Natural killer cell (primary cell): ENCODE measurements at regions not wholly inside any gene's neighbourhood (a gene's known extent, or its start where the extent isn't known, plus 50 kb on each side); places are given as distances from the start of the nearest gene placed in this dataset.

ENCODE experiments used
- ATAC-seq, 3 donors: fragments of 150-1000 bp in 2 of 3; fragments of 200-7000 bp in 1 of 3; cut with Tn5 transposase; 1 replicate in 1 of 3; 2 replicates in 2 of 3; pipeline ENCODE4 v1.10.0; 2021; ENCODE audit warnings: mild to moderate bottlenecking in 2 of 3, moderate library complexity in 2 of 3
- DNase-seq, 2 donors: peaks; one replicate each; pipeline versions ENCODE4 v3.0.0 to v3.0.0-alpha.2; 2013 to 2021; ENCODE audit warnings: mixed read lengths in 1 of 2
- H3K27ac ChIP-seq: one replicate; pipeline ENCODE4 v1.5.1; 2013; ENCODE audit warnings: mild to moderate bottlenecking, low read length
- H3K27me3 ChIP-seq: one replicate; pipeline ENCODE4 v1.6.1; 2013; ENCODE audit warnings: low read length; ENCODE audit not compliant: control insufficient read depth, insufficient read depth
- H3K36me3 ChIP-seq: one replicate; pipeline ENCODE4 v1.6.1; 2013; ENCODE audit warnings: low read length; ENCODE audit not compliant: control insufficient read depth, insufficient read depth
- H3K4me1 ChIP-seq: one replicate; pipeline ENCODE4 v1.6.1; 2013; ENCODE audit warnings: low read length; ENCODE audit not compliant: control insufficient read depth, insufficient read depth
- H3K4me3 ChIP-seq: one replicate; pipeline ENCODE4 v1.5.1; 2013; ENCODE audit warnings: low read length
- H3K9me3 ChIP-seq: one replicate; pipeline ENCODE4 v1.6.1; 2013; ENCODE audit warnings: low read length; ENCODE audit not compliant: control insufficient read depth, insufficient read depth
- H3K27ac Mint-ChIP-seq, 2 donors: one replicate each; pipeline ENCODE4 v1.8.0; 2022; ENCODE audit warnings: mild to moderate bottlenecking in 2 of 2, mixed read lengths in 2 of 2, moderate library complexity in 1 of 2
- H3K27me3 Mint-ChIP-seq, 2 donors: one replicate each; pipeline ENCODE4 v1.8.0; 2022; ENCODE audit warnings: low read depth in 2 of 2, mixed read lengths in 2 of 2
- H3K36me3 Mint-ChIP-seq: one replicate; pipeline ENCODE4 v1.8.0; 2022; ENCODE audit warnings: mixed read lengths
- H3K4me1 Mint-ChIP-seq, 2 donors: one replicate each; pipeline ENCODE4 v1.8.0; 2022; ENCODE audit warnings: mixed read lengths in 2 of 2
- H3K4me3 Mint-ChIP-seq: one replicate; pipeline ENCODE4 v1.8.0; 2022; ENCODE audit warnings: mild to moderate bottlenecking, moderate library complexity, mixed read lengths
- H3K9me3 Mint-ChIP-seq, 2 donors: one replicate each; pipeline ENCODE4 v1.8.0; 2022; ENCODE audit warnings: mixed read lengths in 2 of 2
- CTCF ChIP-seq: fragments of 200-600 bp; IDR thresholded peaks from one replicate; pipeline ENCODE4 v1.8.0; 2022; ENCODE audit warnings: antibody characterized with exemption
- WGBS: methylation state at CpG from one replicate; pipeline ENCODE4 v1.1.7; 2013; ENCODE audit warnings: missing lambda C conversion rate; ENCODE audit not compliant: insufficient coverage; 5-methylcytosine and 5-hydroxymethylcytosine counted together
- intact Hi-C: fragments of 100-400 bp; cut with micrococcal nuclease; formaldehyde crosslinking; loops from one replicate; pipeline ENCODE4 v1.14.2; 2022

GRCh38 chr21:31546443-31547170, 112.9 kb upstream of the SOD1 start:
- Mint-ChIP-seq H3K9me3 (no peaks in the 10 kb centered on the region), H3K4me1 (no peaks in the 10 kb centered on the region)

GRCh38 chr21:31545036-31545435, 114.5 kb upstream of the SOD1 start:
- H3K27me3 ChIP-seq = no peaks in the 10 kb centered on the region
- intact Hi-C loops = no loop called here
- no peak overlapping the region for H3K4me3 Mint-ChIP-seq
- no peak overlapping the region for H3K27ac Mint-ChIP-seq
- H3K4me1 Mint-ChIP-seq = no peaks in the 10 kb centered on the region
- DNase-seq (no peak), ATAC-seq (no peak)
- H3K36me3 Mint-ChIP-seq = no peaks in the 10 kb centered on the region
- no peaks in the 10 kb centered on the region for H3K27me3 Mint-ChIP-seq
- H3K27ac ChIP-seq = no peak overlapping the region
- no peak for TF ChIP-seq CTCF
- 90% methylated on average over 1 of the region's 1 CpG for WGBS
- no peaks in the 10 kb centered on the region for H3K9me3 ChIP-seq
- no peak overlapping the region for H3K4me3 ChIP-seq
- no peaks in the 10 kb centered on the region for H3K4me1 ChIP-seq
- no peaks in the 10 kb centered on the region for H3K9me3 Mint-ChIP-seq
- no peaks in the 10 kb centered on the region for H3K36me3 ChIP-seq

More at GRCh38 chr21:31546443-31547170, 112.9 kb upstream of the SOD1 start:
- intact Hi-C loops = no loop called here
- ATAC-seq = no peak
- Mint-ChIP-seq H3K27me3 (no peaks in the 10 kb centered on the region), H3K27ac (no peak overlapping the region), H3K4me3 (no peak overlapping the region), H3K36me3 (no peaks in the 10 kb centered on the region)
- DNase-seq = no peak
- no peaks in the 10 kb centered on the region for H3K27me3 ChIP-seq
- 100% methylated on average over 3 of the region's 3 CpGs for WGBS
- H3K9me3 ChIP-seq = no peaks in the 10 kb centered on the region
- H3K4me1 ChIP-seq = no peaks in the 10 kb centered on the region
- H3K27ac ChIP-seq = no peak overlapping the region
- no peaks in the 10 kb centered on the region for H3K36me3 ChIP-seq
- H3K4me3 ChIP-seq = no peak overlapping the region
- no peak for TF ChIP-seq CTCF

- no peaks in the 10 kb centered on the region for H3K9me3 Mint-ChIP-seq
- no peaks in the 10 kb centered on the region for H3K27me3 Mint-ChIP-seq
- Histone ChIP-seq H3K27me3 (no peaks in the 10 kb centered on the region), H3K4me3 (no peak overlapping the region), H3K4me1 (no peaks in the 10 kb centered on the region), H3K36me3 (no peaks in the 10 kb centered on the region), H3K9me3 (no peaks in the 10 kb centered on the region), H3K27ac (no peak overlapping the region)
- no peak for TF ChIP-seq CTCF
- H3K27ac Mint-ChIP-seq = no peak overlapping the region
- DNase-seq (no peak), ATAC-seq (no peak)
- 94% methylated on average over 16 of the region's 16 CpGs for WGBS
- H3K4me1 Mint-ChIP-seq = no peaks in the 10 kb centered on the region
- no peaks in the 10 kb centered on the region for H3K36me3 Mint-ChIP-seq
- intact Hi-C loops = no loop called here
- no peak overlapping the region for H3K4me3 Mint-ChIP-seq
These were observed 116.3 kb upstream of the SOD1 start for GRCh38 chr21:31543191-31543590.

DNA sequence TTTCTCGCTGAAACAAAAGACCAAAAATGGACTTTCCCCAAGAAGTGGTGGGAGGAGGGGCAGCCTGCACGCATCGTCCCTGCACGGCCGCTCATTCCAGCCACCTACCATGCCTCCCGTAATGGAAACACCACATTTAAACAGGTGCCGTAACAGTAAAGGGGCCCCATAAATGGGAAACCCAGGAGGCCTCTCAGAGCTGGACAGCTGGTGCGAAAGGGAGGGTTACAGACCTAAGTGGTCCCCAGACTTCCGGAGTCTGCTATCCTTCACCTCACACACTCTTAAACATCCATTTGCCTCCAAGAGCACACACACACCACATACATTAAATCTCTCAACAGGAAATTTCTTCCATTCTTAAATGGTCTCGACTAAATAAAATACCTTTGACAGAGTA, 120.7 kb upstream of the SOD1 start:
- H3K27ac Mint-ChIP-seq = no peak overlapping the region
- H3K9me3 Mint-ChIP-seq = no peaks in the 10 kb centered on the region
- no peak overlapping the region for H3K4me3 Mint-ChIP-seq
- WGBS = 77% methylated on average over 9 of the region's 10 CpGs
- intact Hi-C loops = no loop called here
- no peaks in the 10 kb centered on the region for H3K36me3 Mint-ChIP-seq
- Histone ChIP-seq H3K9me3 (no peaks in the 10 kb centered on the region), H3K4me3 (no peak overlapping the region), H3K27ac (no peak overlapping the region), H3K4me1 (no peaks in the 10 kb centered on the region), H3K36me3 (no peaks in the 10 kb centered on the region), H3K27me3 (no peaks in the 10 kb centered on the region)
- no peak for TF ChIP-seq CTCF
- H3K4me1 Mint-ChIP-seq = no peaks in the 10 kb centered on the region
- H3K27me3 Mint-ChIP-seq = no peaks in the 10 kb centered on the region
- ATAC-seq = no peak
- DNase-seq = no peak
